Endodermal cell (in vitro differentiated cells): ENCODE measurements at regions not wholly inside any gene's neighbourhood (a gene's known extent, or its start where the extent isn't known, plus 50 kb on each side); places are given as distances from the start of the nearest gene placed in this dataset.

ENCODE experiments used
- DNase-seq: peaks from one replicate; pipeline ENCODE4 v3.0.0-alpha.2; 2017
- H3K27ac ChIP-seq: 2 replicates; pipeline ENCODE4 v1.5.1; 2013; ENCODE audit warnings: mild to moderate bottlenecking, low read depth, low read length, moderate library complexity
- H3K27me3 ChIP-seq: 2 replicates; pipeline ENCODE4 v1.6.1; 2013; ENCODE audit warnings: mild to moderate bottlenecking, low read length, moderate library complexity; ENCODE audit not compliant: insufficient read depth, control insufficient read depth, poor library complexity, severe bottlenecking
- H3K36me3 ChIP-seq: 2 replicates; pipeline ENCODE4 v1.7.0; 2013; ENCODE audit warnings: mild to moderate bottlenecking, low read length, moderate library complexity; ENCODE audit not compliant: control insufficient read depth, insufficient read depth
- H3K4me1 ChIP-seq: one replicate; pipeline ENCODE4 v1.7.0; 2013; ENCODE audit warnings: low read length; ENCODE audit not compliant: control insufficient read depth, insufficient read depth
- H3K4me3 ChIP-seq: 2 replicates; pipeline ENCODE4 v1.5.1; 2013; ENCODE audit warnings: mild to moderate bottlenecking, low read length, moderate library complexity
- H3K9ac ChIP-seq: 2 replicates; pipeline ENCODE4 v1.6.1; 2013; ENCODE audit warnings: mild to moderate bottlenecking, low read length, moderate library complexity; ENCODE audit not compliant: poor library complexity, severe bottlenecking; ENCODE audit errors: extremely low read depth
- H3K9me3 ChIP-seq: 2 replicates; pipeline ENCODE4 v1.6.1; 2013; ENCODE audit warnings: mild to moderate bottlenecking, low read length, moderate library complexity; ENCODE audit not compliant: control insufficient read depth
- H3K27ac Mint-ChIP-seq: 2 replicates; pipeline ENCODE4 v1.8.0; 2020; ENCODE audit warnings: mixed read lengths
- H3K27me3 Mint-ChIP-seq: 2 replicates; pipeline ENCODE4 v1.8.0; 2021; ENCODE audit warnings: mild to moderate bottlenecking, mixed read lengths; ENCODE audit not compliant: insufficient read depth
- H3K36me3 Mint-ChIP-seq: 2 replicates; pipeline ENCODE4 v1.8.0; 2020; ENCODE audit warnings: low read depth, mixed read lengths
- H3K4me1 Mint-ChIP-seq: 2 replicates; pipeline ENCODE4 v1.8.0; 2020; ENCODE audit warnings: mixed read lengths
- H3K4me3 Mint-ChIP-seq: 2 replicates; pipeline ENCODE4 v1.8.0; 2020; ENCODE audit warnings: mild to moderate bottlenecking, moderate library complexity, mixed read lengths
- H3K9me3 Mint-ChIP-seq: 2 replicates; pipeline ENCODE4 v1.8.0; 2020; ENCODE audit warnings: mild to moderate bottlenecking, mixed read lengths
- WGBS, 2 experiments: methylation state at CpG; one replicate each; pipeline versions ENCODE4 v1.1.5 to v1.1.7; 2013; ENCODE audit warnings: missing lambda C conversion rate in 2 of 2, mixed read lengths in 1 of 2; ENCODE audit not compliant: insufficient coverage in 1 of 2, insufficient read length in 1 of 2; 5-methylcytosine and 5-hydroxymethylcytosine counted together
- TF ChIP-seq, protein P1 (sequence below): fragments of 200-600 bp; sonication (generic); conservative IDR thresholded peaks from 2 replicates; pipeline ENCODE4 v1.5.0; 2021; ENCODE audit warnings: antibody characterized with exemption, mild to moderate bottlenecking

DNA sequence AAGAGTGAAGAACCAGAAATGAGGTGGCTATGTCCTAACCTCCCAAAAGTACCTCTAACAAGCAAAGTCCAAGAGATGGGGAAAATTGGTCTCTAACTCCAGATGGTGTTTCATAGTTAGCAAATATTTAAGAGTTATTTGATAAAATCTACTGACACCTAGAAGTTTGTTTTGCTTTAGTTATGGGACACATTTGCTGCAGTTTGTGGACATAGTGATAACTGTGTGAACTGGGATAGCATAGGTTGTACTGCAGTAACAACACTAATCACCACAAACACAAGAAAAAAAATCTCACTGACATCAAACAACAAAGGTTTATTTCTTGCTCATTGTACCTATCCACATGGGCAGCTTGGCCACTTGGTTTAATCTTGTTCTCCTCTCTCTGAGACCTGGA lies 965.0 kb upstream of the SPRY2 start:
- H3K27ac ChIP-seq, result no peak overlapping the region
- H3K9ac ChIP-seq, result no peak overlapping the region
- Mint-ChIP-seq H3K36me3 (no peaks in the 10 kb centered on the region), H3K27ac (no peak overlapping the region), H3K4me1 (no peaks in the 10 kb centered on the region), H3K27me3 (no peaks in the 10 kb centered on the region), H3K9me3 (no peaks in the 10 kb centered on the region), H3K4me3 (no peak overlapping the region)
- H3K4me1 ChIP-seq, result no peaks in the 10 kb centered on the region
- H3K27me3 ChIP-seq, result no peaks in the 10 kb centered on the region
- DNase-seq, result no peak
- no peaks in the 10 kb centered on the region for H3K36me3 ChIP-seq
- no peaks in the 10 kb centered on the region for H3K9me3 ChIP-seq
- no peak overlapping the region for H3K4me3 ChIP-seq
- TF ChIP-seq, protein P1, sequence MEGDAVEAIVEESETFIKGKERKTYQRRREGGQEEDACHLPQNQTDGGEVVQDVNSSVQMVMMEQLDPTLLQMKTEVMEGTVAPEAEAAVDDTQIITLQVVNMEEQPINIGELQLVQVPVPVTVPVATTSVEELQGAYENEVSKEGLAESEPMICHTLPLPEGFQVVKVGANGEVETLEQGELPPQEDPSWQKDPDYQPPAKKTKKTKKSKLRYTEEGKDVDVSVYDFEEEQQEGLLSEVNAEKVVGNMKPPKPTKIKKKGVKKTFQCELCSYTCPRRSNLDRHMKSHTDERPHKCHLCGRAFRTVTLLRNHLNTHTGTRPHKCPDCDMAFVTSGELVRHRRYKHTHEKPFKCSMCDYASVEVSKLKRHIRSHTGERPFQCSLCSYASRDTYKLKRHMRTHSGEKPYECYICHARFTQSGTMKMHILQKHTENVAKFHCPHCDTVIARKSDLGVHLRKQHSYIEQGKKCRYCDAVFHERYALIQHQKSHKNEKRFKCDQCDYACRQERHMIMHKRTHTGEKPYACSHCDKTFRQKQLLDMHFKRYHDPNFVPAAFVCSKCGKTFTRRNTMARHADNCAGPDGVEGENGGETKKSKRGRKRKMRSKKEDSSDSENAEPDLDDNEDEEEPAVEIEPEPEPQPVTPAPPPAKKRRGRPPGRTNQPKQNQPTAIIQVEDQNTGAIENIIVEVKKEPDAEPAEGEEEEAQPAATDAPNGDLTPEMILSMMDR, result no peak

DNA sequence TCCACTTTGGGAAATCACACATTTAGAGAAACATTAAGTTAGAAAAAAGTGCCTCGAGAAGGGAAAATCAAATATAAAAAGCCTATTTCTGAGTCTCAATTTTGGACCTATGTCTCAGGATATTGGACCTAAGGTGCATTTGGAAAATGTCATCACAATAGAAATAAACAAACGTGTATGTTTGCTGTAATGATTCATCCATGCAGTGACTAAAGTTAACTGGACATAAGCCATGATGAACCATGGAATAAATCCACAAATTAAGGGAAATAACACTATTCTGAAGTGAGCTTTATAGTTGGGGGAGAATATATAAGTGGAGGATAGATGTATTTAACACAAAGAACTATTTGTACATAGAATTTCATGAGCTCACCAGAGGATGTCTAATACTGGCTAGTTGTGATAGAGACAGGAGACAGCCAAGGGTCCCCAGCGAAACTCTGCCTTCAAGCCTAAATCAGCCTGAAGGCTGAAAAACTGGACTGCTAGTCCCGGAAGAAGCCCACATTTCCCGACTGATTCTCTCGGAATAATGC lies 963.3 kb upstream of the SPRY2 start:
- Histone ChIP-seq H3K4me3 (no peak overlapping the region), H3K9me3 (no peaks in the 10 kb centered on the region), H3K36me3 (no peaks in the 10 kb centered on the region), H3K4me1 (no peaks in the 10 kb centered on the region), H3K9ac (no peak overlapping the region), H3K27me3 (no peaks in the 10 kb centered on the region), H3K27ac (no peak overlapping the region)
- Mint-ChIP-seq H3K4me3 (no peak overlapping the region), H3K4me1 (no peaks in the 10 kb centered on the region), H3K27ac (no peak overlapping the region), H3K36me3 (no peaks in the 10 kb centered on the region), H3K9me3 (no peaks in the 10 kb centered on the region), H3K27me3 (no peaks in the 10 kb centered on the region)
- TF ChIP-seq, protein P1, result no peak
- WGBS, 2 experiments, result 96% methylated on average over 6 of the region's 6 CpGs
- no peak for DNase-seq

DNA sequence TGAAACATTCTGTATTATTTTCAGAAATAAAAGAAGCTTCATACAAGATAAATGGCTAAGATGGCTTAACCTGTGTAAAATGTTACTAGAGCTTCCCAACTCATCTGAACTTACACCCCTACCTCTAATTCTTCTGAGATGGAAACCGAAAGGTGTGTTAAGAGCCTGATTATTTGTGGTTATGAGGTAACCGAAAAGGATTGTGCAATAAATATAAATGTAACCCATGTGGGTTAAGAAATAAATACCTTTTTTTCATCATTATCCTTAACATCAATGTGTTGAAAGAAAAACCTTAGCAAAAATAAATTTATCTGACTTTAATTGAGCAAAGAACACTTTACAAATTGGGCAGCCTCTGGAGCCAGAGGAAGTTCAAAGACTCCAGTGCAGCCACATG lies 961.8 kb upstream of the SPRY2 start:
- TF ChIP-seq, protein P1, result no peak
- no peak overlapping the region for H3K9ac ChIP-seq
- no peak overlapping the region for H3K27ac ChIP-seq
- H3K4me1 Mint-ChIP-seq, result no peaks in the 10 kb centered on the region
- no peaks in the 10 kb centered on the region for H3K36me3 Mint-ChIP-seq
- no peak overlapping the region for H3K4me3 Mint-ChIP-seq
- H3K27me3 Mint-ChIP-seq, result no peaks in the 10 kb centered on the region
- H3K27ac Mint-ChIP-seq, result no peak overlapping the region
- H3K4me1 ChIP-seq, result no peaks in the 10 kb centered on the region
- no peaks in the 10 kb centered on the region for H3K27me3 ChIP-seq
- no CpG with 5 or more reads among the region's 2 CpGs for WGBS, 2 experiments
- no peaks in the 10 kb centered on the region for H3K36me3 ChIP-seq
- no peak overlapping the region for H3K4me3 ChIP-seq
- no peaks in the 10 kb centered on the region for H3K9me3 ChIP-seq
- no peak for DNase-seq
- no peaks in the 10 kb centered on the region for H3K9me3 Mint-ChIP-seq
